MCF 10A (cell line): ENCODE measurements at regions not wholly inside any gene's neighbourhood (a gene's known extent, or its start where the extent isn't known, plus 50 kb on each side); places are given as distances from the start of the nearest gene placed in this dataset.

Source experiments
- BruUV-seq: library from RNA; stranded (reverse); fragments of 400-500 nt; replicated peaks from 2 replicates; lab custom pipeline; 2021; lab: Mats Ljungman, UMichigan
- CTCF ChIA-PET: fragments of 300-600 bp; sonication (Branson Sonifier 250); formaldehyde crosslinking; extraction: SDS; loops from one replicate; lab custom pipeline; 2021; ENCODE audit warnings: antibody characterized with exemption, inconsistent platforms; lab: Yijun Ruan, JAX
- POLR2A ChIA-PET: fragments of 300-600, 350-650 bp; sonication (Branson Sonifier 250); formaldehyde crosslinking; extraction: SDS; loops from one replicate; lab custom pipeline; 2020; ENCODE audit warnings: antibody characterized with exemption, inconsistent platforms; lab: Yijun Ruan, JAX
- DNase-seq: peaks from one replicate; pipeline ENCODE4 v3.0.0-alpha.2; 2018; ENCODE audit not compliant: unreplicated experiment
- H3K27ac Mint-ChIP-seq: one replicate; pipeline ENCODE4 v1.8.0; 2022; ENCODE audit warnings: mild to moderate bottlenecking, low read depth, mixed read lengths; ENCODE audit not compliant: unreplicated experiment
- H3K27me3 Mint-ChIP-seq: one replicate; pipeline ENCODE4 v1.8.0; 2022; ENCODE audit warnings: mixed read lengths; ENCODE audit not compliant: insufficient read depth, unreplicated experiment
- H3K36me3 Mint-ChIP-seq: one replicate; pipeline ENCODE4 v1.8.0; 2022; ENCODE audit warnings: mild to moderate bottlenecking, moderate library complexity, mixed read lengths; ENCODE audit not compliant: insufficient read depth, unreplicated experiment
- H3K4me1 Mint-ChIP-seq: one replicate; pipeline ENCODE4 v1.8.0; 2022; ENCODE audit warnings: mixed read lengths; ENCODE audit not compliant: insufficient read depth, unreplicated experiment
- H3K4me3 Mint-ChIP-seq: one replicate; pipeline ENCODE4 v1.8.0; 2022; ENCODE audit warnings: mild to moderate bottlenecking, moderate library complexity, mixed read lengths; ENCODE audit not compliant: unreplicated experiment
- H3K9me3 Mint-ChIP-seq: one replicate; pipeline ENCODE4 v1.8.0; 2022; ENCODE audit warnings: mixed read lengths; ENCODE audit not compliant: unreplicated experiment
- CTCF ChIP-seq: fragments of 200-600 bp; IDR thresholded peaks from one replicate; pipeline ENCODE4 v1.8.0; 2022; ENCODE audit warnings: antibody characterized with exemption, mild to moderate bottlenecking; ENCODE audit not compliant: unreplicated experiment
- intact Hi-C: fragments of 100-400 bp; cut with micrococcal nuclease; formaldehyde crosslinking; loops from 2 replicates; pipeline ENCODE4 v1.14.1; 2022

- no peaks in the 10 kb centered on the region for H3K4me1 Mint-ChIP-seq
- peaks cover 50% of the 10 kb centered on the region for H3K27me3 Mint-ChIP-seq
- H3K27ac Mint-ChIP-seq: no peak overlapping the region
- H3K36me3 Mint-ChIP-seq: no peaks in the 10 kb centered on the region
- intact Hi-C loops: no loop called here
- H3K9me3 Mint-ChIP-seq: no peaks in the 10 kb centered on the region
- BruUV-seq: no TSS peak
- H3K4me3 Mint-ChIP-seq: no peak overlapping the region
- no peak for TF ChIP-seq CTCF
- DNase-seq: no peak
- ChIA-PET POLR2A (interaction anchor here (0.7 kb wide), 1 partner anchor 558 kb away, joined by 3 read pairs; no protein-coding TSS in a partner anchor), CTCF (interaction anchor here (0.5 to 1.4 kb wide), 5 partner anchors 92 to 276 kb away, joined by 3 to 4 read pairs (median 4); no protein-coding TSS in a partner anchor)
Measured at GRCh38 chr6:166866839-166867637, 89.3 kb downstream of the RNASET2 start.

GRCh38 chr6:166864333-166864732 is 92.0 kb downstream of the RNASET2 start:
- no peaks in the 10 kb centered on the region for H3K9me3 Mint-ChIP-seq
- no peaks in the 10 kb centered on the region for H3K36me3 Mint-ChIP-seq
- ChIA-PET POLR2A (no interaction called here), CTCF (no interaction called here)
- H3K27ac Mint-ChIP-seq: no peak overlapping the region
- DNase-seq: no peak
- BruUV-seq: no TSS peak
- H3K4me3 Mint-ChIP-seq: no peak overlapping the region
- peaks cover 68% of the 10 kb centered on the region for H3K27me3 Mint-ChIP-seq
- no peak for TF ChIP-seq CTCF
- H3K4me1 Mint-ChIP-seq: no peaks in the 10 kb centered on the region
- intact Hi-C loops: no loop called here

DNA sequence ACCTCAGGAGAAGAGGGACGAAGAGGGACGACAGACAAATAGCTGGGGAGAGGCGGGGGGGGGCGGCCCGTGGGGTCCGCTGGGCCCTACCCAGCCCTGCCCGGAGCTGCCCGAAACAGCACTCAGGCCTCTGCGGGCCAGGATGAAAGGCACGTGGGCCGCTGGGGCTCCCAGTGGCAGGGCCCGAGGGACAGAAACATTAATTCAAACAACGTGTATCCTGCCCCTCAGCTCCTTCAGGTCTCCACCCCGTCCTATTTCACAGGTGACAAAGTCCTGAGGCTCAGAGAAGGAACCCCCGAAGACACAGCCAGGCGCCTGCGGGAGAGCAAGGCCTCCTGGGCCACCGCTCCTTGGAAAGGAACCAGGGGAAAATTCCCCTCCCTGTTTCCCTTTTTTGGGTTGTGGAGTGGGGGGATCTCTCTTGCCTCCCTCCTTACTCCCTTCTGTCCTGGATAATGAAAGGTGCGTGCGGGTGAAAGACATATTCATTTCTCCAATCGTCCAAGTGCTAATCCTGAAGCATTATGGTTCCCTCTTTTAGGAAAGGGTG is 93.3 kb downstream of the RNASET2 start:
- CTCF ChIA-PET: no interaction called here

More for the DNA sequence above, 93.3 kb downstream of the RNASET2 start:
- BruUV-seq: no TSS peak
- TF ChIP-seq CTCF: no peak
- Mint-ChIP-seq H3K36me3 (no peaks in the 10 kb centered on the region), H3K4me3 (no peak overlapping the region), H3K9me3 (no peaks in the 10 kb centered on the region), H3K4me1 (no peaks in the 10 kb centered on the region), H3K27ac (no peak overlapping the region), H3K27me3 (peaks cover 76% of the 10 kb centered on the region)
- intact Hi-C loops: no loop called here
- DNase-seq: no peak
- POLR2A ChIA-PET: no interaction called here
